ENCODE measurements at regions not wholly inside any gene's neighbourhood (a gene's known extent, or its start where the extent isn't known, plus 50 kb on each side); places are given as distances from the start of the nearest gene placed in this dataset.
A peak's percentile ranks its signal among the peaks of the same experiment; 100 is the strongest.

GRCh38 chr13:77480066-77480465 is 55.4 kb upstream of the SCEL start:
- H3K79me2 ChIP-seq (ENCODE audit: insufficient read depth, low read depth, low read length), result no peaks in the 10 kb centered on the region
- POLR2A ChIA-PET, result interaction anchor here (0.6 to 4.0 kb wide), 8 partner anchors 10 to 505 kb away, joined by 3 to 20 read pairs (median 5); no protein-coding TSS in a partner anchor
- TF ChIP-seq CTCF (conservative IDR thresholded peaks at IDR 0.05; ENCODE audit: low read length) (no peak), EZH2phosphoT487 (IDR thresholded peaks at IDR 0.05; ENCODE audit: borderline replicate concordance, low read depth, low read length) (no peak)
- H3K9me3 ChIP-seq (ENCODE audit: low read length), result no peaks in the 10 kb centered on the region
- no peak overlapping the region for H3K27ac ChIP-seq (ENCODE audit: low read depth, low read length, poor library complexity, severe bottlenecking)
- peaks cover 8% of the 10 kb centered on the region for H3K4me1 ChIP-seq (ENCODE audit: insufficient read depth, low read length, poor library complexity, severe bottlenecking)
- no peak overlapping the region for H3K4me3 ChIP-seq (ENCODE audit: low read depth, low read length, poor library complexity, severe bottlenecking)
- H3K9me2 ChIP-seq (ENCODE audit: insufficient read depth, low read length), result no peaks in the 10 kb centered on the region
- H3K4me2 ChIP-seq (ENCODE audit: low read length), result no peak overlapping the region
- H4K20me1 ChIP-seq (ENCODE audit: insufficient read depth, low read length), result no peaks in the 10 kb centered on the region
- CTCF ChIA-PET (ENCODE audit: unreplicated experiment), result no interaction called here
- BruUV-seq (replicated peaks), result no TSS peak
- H2AFZ ChIP-seq (ENCODE audit: low read length), result peak overlapping the region; percentile 2; the same call in 1 of the 2 replicates
- no peaks in the 10 kb centered on the region for H3K36me3 ChIP-seq (ENCODE audit: insufficient read depth, low read length)
- intact Hi-C loops (cut with micrococcal nuclease; ENCODE audit: unreplicated experiment), result no loop called here
- DNase-seq (ENCODE audit: low spot score), result no peak

- ChIA-PET CTCF (ENCODE audit: unreplicated experiment) (no interaction called here), POLR2A (interaction anchor here (0.6 to 4.0 kb wide), 16 partner anchors 11 to 488 kb away, joined by 3 to 20 read pairs (median 5); no protein-coding TSS in a partner anchor)
- BruUV-seq (replicated peaks), result no TSS peak
- Histone ChIP-seq H3K9me3 (ENCODE audit: low read length) (no peaks in the 10 kb centered on the region), H3K4me1 (ENCODE audit: insufficient read depth, low read length, poor library complexity, severe bottlenecking) (peaks cover 8% of the 10 kb centered on the region), H3K9me2 (ENCODE audit: insufficient read depth, low read length) (no peaks in the 10 kb centered on the region), H3K79me2 (ENCODE audit: insufficient read depth, low read depth, low read length) (no peaks in the 10 kb centered on the region), H3K36me3 (ENCODE audit: insufficient read depth, low read length) (no peaks in the 10 kb centered on the region), H3K27ac (ENCODE audit: low read depth, low read length, poor library complexity, severe bottlenecking) (no peak overlapping the region), H4K20me1 (ENCODE audit: insufficient read depth, low read length) (no peaks in the 10 kb centered on the region), H3K4me3 (ENCODE audit: low read depth, low read length, poor library complexity, severe bottlenecking) (no peak overlapping the region), H2AFZ (ENCODE audit: low read length) (peak overlapping the region; percentile 97; the same call in 1 of the 2 replicates), H3K4me2 (ENCODE audit: low read length) (no peak overlapping the region)
- DNase-seq (ENCODE audit: low spot score), result no peak
- intact Hi-C loops (cut with micrococcal nuclease; ENCODE audit: unreplicated experiment), result loop anchor here (5.0 to 10.0 kb wide), 2 partner anchors 207 to 295 kb away; no protein-coding TSS in a partner anchor
- TF ChIP-seq EZH2phosphoT487 (IDR thresholded peaks at IDR 0.05; ENCODE audit: borderline replicate concordance, low read depth, low read length) (no peak), CTCF (conservative IDR thresholded peaks at IDR 0.05; ENCODE audit: low read length) (no peak)
Observed at GRCh38 chr13:77479326-77479725, 56.2 kb upstream of the SCEL start.

- no peaks in the 10 kb centered on the region for H3K79me2 ChIP-seq (ENCODE audit: insufficient read depth, low read depth, low read length)
- H4K20me1 ChIP-seq (ENCODE audit: insufficient read depth, low read length), result no peaks in the 10 kb centered on the region
- no peaks in the 10 kb centered on the region for H3K36me3 ChIP-seq (ENCODE audit: insufficient read depth, low read length)
- no TSS peak for BruUV-seq (replicated peaks)
- no peak for DNase-seq (ENCODE audit: low spot score)
- POLR2A ChIA-PET, result interaction anchor here (0.6 to 4.0 kb wide), 20 partner anchors 13 to 493 kb away, joined by 3 to 23 read pairs (median 6); partner anchors contain the start of gene MYCBP2
- H3K4me1 ChIP-seq (ENCODE audit: insufficient read depth, low read length, poor library complexity, severe bottlenecking), result peaks cover 8% of the 10 kb centered on the region
- CTCF ChIA-PET (ENCODE audit: unreplicated experiment), result interaction anchor here (1.1 to 2.1 kb wide), 5 partner anchors 59 to 150 kb away, joined by 3 to 5 read pairs (median 4); partner anchors contain the start of gene MYCBP2
- H2AFZ ChIP-seq (ENCODE audit: low read length), result peak overlapping the region; percentile 97
- intact Hi-C loops (cut with micrococcal nuclease; ENCODE audit: unreplicated experiment), result loop anchor here (2.0 to 10.0 kb wide), 3 partner anchors 61 to 293 kb away; no protein-coding TSS in a partner anchor
- no peaks in the 10 kb centered on the region for H3K9me2 ChIP-seq (ENCODE audit: insufficient read depth, low read length)
- no peaks in the 10 kb centered on the region for H3K9me3 ChIP-seq (ENCODE audit: low read length)
- H3K27ac ChIP-seq (ENCODE audit: low read depth, low read length, poor library complexity, severe bottlenecking), result no peak overlapping the region
- TF ChIP-seq CTCF (conservative IDR thresholded peaks at IDR 0.05; ENCODE audit: low read length) (no peak), EZH2phosphoT487 (IDR thresholded peaks at IDR 0.05; ENCODE audit: borderline replicate concordance, low read depth, low read length) (no peak)
- H3K4me2 ChIP-seq (ENCODE audit: low read length), result peak overlapping the region; percentile 74
- H3K4me3 ChIP-seq (ENCODE audit: low read depth, low read length, poor library complexity, severe bottlenecking), result no peak overlapping the region
Observed at GRCh38 chr13:77477299-77477848, 58.1 kb upstream of the SCEL start.
